GM12878 (cell line): ENCODE measurements at regions not wholly inside any gene's neighbourhood (a gene's known extent, or its start where the extent isn't known, plus 50 kb on each side); places are given as distances from the start of the nearest gene placed in this dataset.

Experiments
- ATAC-seq: fragments of 200-7000 bp; cut with Tn5 transposase; 3 replicates; pipeline ENCODE4 v1.9.1; 2020; ENCODE audit warnings: mild to moderate bottlenecking, moderate library complexity
- BruUV-seq: library from RNA; stranded (reverse); fragments of 400-500 nt; replicated peaks from 2 replicates; lab custom pipeline; 2021; lab: Mats Ljungman, UMichigan
- CTCF ChIA-PET: fragments of 300-600 bp; sonication (Branson Sonifier 250); formaldehyde crosslinking; extraction: SDS; loops from one replicate; lab custom pipeline; 2021; ENCODE audit warnings: inconsistent platforms; lab: Yijun Ruan, JAX
- POLR2A ChIA-PET: fragments of 350-600 bp; formaldehyde crosslinking; extraction: SDS; loops from one replicate; lab custom pipeline; 2021; ENCODE audit warnings: inconsistent platforms; lab: Charles Lee
- RAD21 ChIA-PET: fragments of 300-600 bp; sonication (Branson Sonifier 250); formaldehyde crosslinking; loops from one replicate; lab custom pipeline; 2023; ENCODE audit warnings: antibody characterized with exemption; ENCODE audit not compliant: unreplicated experiment; lab: Charles Lee
- SMC1A ChIA-PET: fragments of 300-600 bp; sonication (Branson Sonifier 250); formaldehyde crosslinking; loops from one replicate; lab custom pipeline; 2023; ENCODE audit not compliant: unreplicated experiment, uncharacterized antibody; lab: Charles Lee
- DNase-seq: peaks from one replicate; pipeline ENCODE4 v3.0.0-alpha.2; 2011; ENCODE audit warnings: low read depth, low spot score
- FAIRE-seq: peaks from 3 replicates; lab custom pipeline; 2011; peaks lifted over from hg19 to GRCh38; lab: Jason Lieb, UNC
- H2AFZ ChIP-seq: 2 replicates; pipeline ENCODE4 v1.6.0; 2011; ENCODE audit warnings: low read depth, low read length, control low read depth; ENCODE audit not compliant: control insufficient read depth
- H3K27ac ChIP-seq: 2 replicates; pipeline ENCODE4 v1.5.1; 2011; ENCODE audit warnings: control low read depth; ENCODE audit not compliant: control insufficient read depth, insufficient read depth
- H3K27me3 ChIP-seq, 2 experiments: replicated peaks in 1 of 2; 2 replicates each; pipeline versions ENCODE4 v1.6.0 to v1.6.1; 2011; ENCODE audit warnings: low read length in 1 of 2; ENCODE audit not compliant: control insufficient read depth in 2 of 2, insufficient read depth in 2 of 2
- H3K36me3 ChIP-seq, 2 experiments: 2 replicates each; pipeline ENCODE4 v1.5.1; 2011; ENCODE audit warnings: low read length in 1 of 2; ENCODE audit not compliant: control insufficient read depth in 2 of 2, insufficient read depth in 2 of 2
- H3K4me1 ChIP-seq: 2 replicates; pipeline ENCODE4 v1.6.1; 2011; ENCODE audit warnings: mild to moderate bottlenecking, low read length, moderate library complexity, mixed read lengths; ENCODE audit not compliant: control insufficient read depth, insufficient read depth
- H3K4me2 ChIP-seq: 2 replicates; pipeline ENCODE4 v1.6.0; 2011; ENCODE audit warnings: control low read depth; ENCODE audit not compliant: control insufficient read depth, insufficient read depth
- H3K4me3 ChIP-seq: fragments of 200-600 bp; sonication (generic); 2 replicates; pipeline ENCODE4 v1.5.1; 2016
- H3K79me2 ChIP-seq: 2 replicates; pipeline ENCODE4 v1.6.0; 2011; ENCODE audit warnings: low read length; ENCODE audit not compliant: control insufficient read depth, insufficient read depth
- H3K9ac ChIP-seq: 2 replicates; pipeline ENCODE4 v1.8.0; 2011; ENCODE audit warnings: low read length, control low read depth, mixed read lengths; ENCODE audit not compliant: control insufficient read depth, insufficient read depth
- H3K9me3 ChIP-seq: replicated peaks from 3 replicates; pipeline ENCODE4 v1.5.1; 2011; ENCODE audit warnings: mild to moderate bottlenecking, low read length; ENCODE audit not compliant: control insufficient read depth, insufficient read depth
- H4K20me1 ChIP-seq: 2 replicates; pipeline ENCODE4 v1.6.0; 2011; ENCODE audit not compliant: control insufficient read depth, insufficient read depth
- BHLHE40 ChIP-seq, 2 experiments: fragments of 450-650 bp in 1 of 2; IDR thresholded peaks; 2 replicates each; pipeline ENCODE4 v1.6.1; 2011 to 2017; ENCODE audit warnings: low read depth in 2 of 2, borderline replicate concordance in 1 of 2, improper control_type of control experiment in 1 of 2, low read length in 1 of 2, mild to moderate bottlenecking in 1 of 2
- CREM ChIP-seq: IDR thresholded peaks from 2 replicates; pipeline ENCODE4 v1.6.1; 2014; ENCODE audit warnings: antibody characterized with exemption, low read depth
- IKZF1 ChIP-seq: fragments of 450-650 bp; conservative IDR thresholded peaks from 2 replicates; pipeline ENCODE4 v1.6.1; 2017; ENCODE audit warnings: antibody characterized with exemption, mild to moderate bottlenecking
- MEF2B ChIP-seq: fragments of 450-650 bp; IDR thresholded peaks from 2 replicates; pipeline ENCODE4 v1.6.1; 2018; ENCODE audit warnings: mild to moderate bottlenecking, moderate library complexity; ENCODE audit not compliant: partially characterized antibody, poor library complexity, severe bottlenecking
- MXI1 ChIP-seq: fragments of 150-350 bp; IDR thresholded peaks from 2 replicates; pipeline ENCODE4 v1.6.1; 2011; ENCODE audit warnings: low read depth, mild to moderate bottlenecking, inconsistent platforms, low read length, improper control_type of control experiment
- NFYB ChIP-seq: IDR thresholded peaks from 2 replicates; pipeline ENCODE4 v1.6.1; 2011; ENCODE audit warnings: low read depth, mild to moderate bottlenecking, low read length, improper control_type of control experiment, moderate library complexity; ENCODE audit not compliant: insufficient read depth
- NR2C1 ChIP-seq: fragments of 450-650 bp; IDR thresholded peaks from 2 replicates; pipeline ENCODE4 v1.6.1; 2017; ENCODE audit warnings: antibody characterized with exemption, mild to moderate bottlenecking, moderate library complexity
- NR2F1 ChIP-seq: fragments of 450-650 bp; conservative IDR thresholded peaks from 2 replicates; pipeline ENCODE4 v1.6.1; 2017; ENCODE audit warnings: mild to moderate bottlenecking
- POLR2AphosphoS5 ChIP-seq: IDR thresholded peaks from 2 replicates; pipeline ENCODE4 v1.6.1; 2011; ENCODE audit warnings: mild to moderate bottlenecking, low read length, inconsistent platforms
- RB1 ChIP-seq: fragments of 450-650 bp; formaldehyde crosslinking; IDR thresholded peaks from 2 replicates; pipeline ENCODE4 v1.6.1; 2017; ENCODE audit warnings: mild to moderate bottlenecking, borderline replicate concordance
- SPI1 ChIP-seq: IDR thresholded peaks from 2 replicates; pipeline ENCODE4 v1.6.1; 2011; ENCODE audit warnings: low read depth, mild to moderate bottlenecking, low read length, moderate library complexity, borderline replicate concordance; ENCODE audit not compliant: insufficient read depth
- STAT1 ChIP-seq: fragments of 450-650 bp; conservative IDR thresholded peaks from 2 replicates; pipeline ENCODE4 v1.6.1; 2014; ENCODE audit warnings: antibody characterized with exemption, mild to moderate bottlenecking
- TCF3 ChIP-seq: IDR thresholded peaks from 2 replicates; pipeline ENCODE4 v1.6.1; 2012; ENCODE audit warnings: low read depth, mild to moderate bottlenecking, low read length, borderline replicate concordance; ENCODE audit not compliant: insufficient read depth
- WGBS: methylation state at CpG from one replicate; pipeline ENCODE4 v1.1.6; 2016; ENCODE audit warnings: low lambda C conversion rate; ENCODE audit not compliant: insufficient replicate concordance, insufficient coverage; ENCODE audit errors: missing lambda C conversion rate; 5-methylcytosine and 5-hydroxymethylcytosine counted together
- in situ Hi-C: fragments of 300-500 bp; cut with MboI; formaldehyde crosslinking; loops from 9 replicates; pipeline ENCODE4 v1.14.3; 2018; ENCODE audit warnings: mixed read lengths
- intact Hi-C: fragments of 100-400 bp; cut with micrococcal nuclease; formaldehyde crosslinking; loops from one replicate; pipeline ENCODE4 v1.14.2; 2022; ENCODE audit not compliant: unreplicated experiment
- TF ChIP-seq, protein P1 (sequence below): IDR thresholded peaks from 2 replicates; pipeline ENCODE4 v1.6.1; 2012; ENCODE audit warnings: low read depth, low read length, improper control_type of control experiment

DNA sequence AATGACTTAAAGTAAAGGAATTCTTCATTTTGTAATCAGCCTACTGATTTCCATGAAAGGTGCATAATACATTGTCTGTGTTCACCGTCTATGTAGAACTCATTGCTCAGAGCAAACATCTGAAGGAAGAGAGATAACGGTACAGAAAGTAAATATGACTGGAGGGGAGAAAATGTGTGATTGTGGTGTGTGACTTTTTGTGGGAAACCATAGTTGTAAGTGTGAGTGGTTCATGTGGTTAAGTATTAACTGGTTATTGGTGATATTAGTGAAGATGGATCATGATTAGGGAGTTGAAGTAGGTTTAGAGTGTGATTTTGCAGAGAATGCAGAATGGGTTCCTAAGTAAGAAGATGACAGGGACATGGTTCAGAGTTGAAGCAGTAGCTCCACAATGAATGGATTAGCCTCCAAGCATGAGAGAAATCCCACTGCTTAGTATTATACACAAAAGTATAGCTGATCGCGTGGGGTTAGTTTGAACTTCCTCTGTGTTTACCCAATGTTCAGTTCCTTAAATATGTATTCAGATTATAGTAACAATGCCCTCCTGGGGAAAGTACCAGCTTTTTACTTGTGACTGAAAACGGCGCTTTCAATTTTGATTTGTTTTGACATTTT, 368.9 kb downstream of the UTRN start (continued):
- TF ChIP-seq STAT1 (no peak), CREM (no peak), TCF3 (no peak), SPI1 (peak; percentile 80), BHLHE40 (IDR thresholded peaks at IDR 0.05; ENCODE audit: borderline replicate concordance in 1 of 2, low read depth in 2 of 2, low read length in 1 of 2) (peak; percentile 39 to 43; a peak in 1 of 4 replicates), NR2F1 (no peak), MXI1 (peak; percentile 35; the same call in 1 of the 2 replicates), RB1 (no peak), IKZF1 (peak; percentile 63)
- TF ChIP-seq, protein P1, sequence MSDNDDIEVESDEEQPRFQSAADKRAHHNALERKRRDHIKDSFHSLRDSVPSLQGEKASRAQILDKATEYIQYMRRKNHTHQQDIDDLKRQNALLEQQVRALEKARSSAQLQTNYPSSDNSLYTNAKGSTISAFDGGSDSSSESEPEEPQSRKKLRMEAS, result no peak

DNA sequence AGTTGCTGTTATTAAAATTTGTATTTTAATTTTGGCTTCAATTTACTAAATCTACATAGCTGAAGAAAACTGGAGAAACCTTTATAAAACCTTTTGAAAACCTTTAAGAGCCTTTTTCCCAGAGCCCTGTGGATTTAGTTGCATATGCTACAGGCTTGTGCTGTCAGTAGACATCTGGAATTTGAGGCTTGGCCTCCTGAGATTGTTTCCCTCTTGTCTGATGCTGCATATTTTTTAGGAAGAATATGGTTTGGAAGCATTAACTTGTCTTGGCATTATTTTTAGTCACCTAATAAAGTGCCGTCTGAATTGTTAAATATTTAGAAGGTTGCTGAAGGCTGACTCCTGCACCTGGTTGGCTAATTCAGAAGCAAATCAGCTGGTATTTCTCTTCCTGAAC, 369.4 kb downstream of the UTRN start:
- SMC1A ChIA-PET, result interaction anchor here (0.7 to 2.9 kb wide), 12 partner anchors 10 to 124 kb away, joined by 3 to 15 read pairs (median 4); no protein-coding TSS in a partner anchor
- 47% methylated on average over 1 of the region's 1 CpG for WGBS
- RAD21 ChIA-PET, result interaction anchor here (0.8 to 1.6 kb wide), 8 partner anchors 11 to 127 kb away, joined by 3 to 11 read pairs (median 4); no protein-coding TSS in a partner anchor
- peak; percentile 12 for ATAC-seq
- in situ Hi-C loops, result no loop called here
- H3K36me3 ChIP-seq, result no peaks in the 10 kb centered on the region
- H3K27ac ChIP-seq, result peak overlapping the region; percentile 31; the same call in 1 of the 2 replicates
- H3K79me2 ChIP-seq, result no peaks in the 10 kb centered on the region; the same call in 1 of the 2 replicates
- H3K9me3 ChIP-seq, result no peaks in the 10 kb centered on the region; the same call in 2 of the 3 replicates
- H3K9ac ChIP-seq, result no peak overlapping the region
- POLR2A ChIA-PET, result interaction anchor here (0.6 kb wide), 1 partner anchor 114 kb away, joined by 3 read pairs; no protein-coding TSS in a partner anchor
- TF ChIP-seq POLR2AphosphoS5 (no peak), NFYB (no peak), NR2C1 (no peak), MEF2B (peak; percentile 2)
- no peaks in the 10 kb centered on the region for H4K20me1 ChIP-seq
- H3K4me3 ChIP-seq, result peak overlapping the region; percentile 18; the same call in 1 of the 2 replicates
- no peak for DNase-seq
- FAIRE-seq, result no peak
- peak overlapping the region; percentile 59 for H3K4me2 ChIP-seq
- CTCF ChIA-PET, result interaction anchor here (1.1 to 3.1 kb wide), 3 partner anchors 13 to 125 kb away, joined by 3 to 16 read pairs (median 5); no protein-coding TSS in a partner anchor
- H3K4me1 ChIP-seq, result peaks cover 8% of the 10 kb centered on the region
- intact Hi-C loops, result loop anchor here (5.0 kb wide), 1 partner anchor 67 kb away; no protein-coding TSS in a partner anchor
- H3K27me3 ChIP-seq, result no peaks in the 10 kb centered on the region
- H2AFZ ChIP-seq, result no peak overlapping the region; the same call in 1 of the 2 replicates
- no TSS peak for BruUV-seq
